NCI-H69 (cell line): ENCODE measurements at regions not wholly inside any gene's neighbourhood (a gene's known extent, or its start where the extent isn't known, plus 50 kb on each side); places are given as distances from the start of the nearest gene placed in this dataset.
"Not testable (repeated sequence)": the region's sequence is repeated elsewhere in the genome, so short reads cannot be mapped to it uniquely, and the experiment has no call there.

ENCODE experiments used
- DNase-seq: peaks from one replicate; lab custom pipeline; 2025; lab: John Stamatoyannopoulos, UW

DNA sequence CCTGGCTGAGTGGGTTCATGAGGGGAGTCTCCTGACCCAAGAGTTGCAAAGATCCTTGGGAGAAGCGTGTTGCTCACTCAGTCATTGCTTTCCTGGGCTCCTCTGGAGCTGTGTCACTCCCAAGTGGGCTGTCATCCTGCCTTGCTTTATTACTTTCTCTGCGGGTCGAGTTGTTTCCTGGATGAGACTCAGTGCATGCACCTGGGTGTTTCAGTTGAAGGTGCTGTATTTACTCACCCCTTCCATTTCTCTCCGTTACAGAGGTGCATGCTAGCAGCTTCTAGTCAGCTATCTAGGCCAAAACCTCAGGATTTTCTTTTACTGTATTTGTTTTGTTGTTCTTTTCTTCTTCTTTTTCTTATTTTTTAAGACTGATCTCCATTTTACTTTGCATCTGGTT, 785.5 kb upstream of the EDIL3 start:
- peak; percentile 68 for DNase-seq

DNA sequence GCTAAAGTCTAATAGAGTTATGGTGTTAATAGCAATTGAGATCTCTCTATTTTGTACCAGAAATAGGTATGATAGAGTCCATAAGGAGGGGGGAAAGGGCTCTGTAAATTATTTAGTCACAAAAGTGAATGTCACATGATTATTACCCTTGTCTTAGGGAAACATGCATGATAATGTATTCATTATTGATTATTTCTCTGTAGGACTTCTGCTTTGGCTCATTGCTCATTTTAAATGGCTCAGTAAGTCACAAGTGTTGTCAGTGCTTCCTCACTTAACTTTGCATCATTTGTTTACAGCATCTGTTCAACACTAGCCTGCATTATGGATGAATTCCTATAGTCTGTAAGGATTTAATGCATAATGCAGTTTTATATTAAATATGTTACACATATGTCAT, 788.8 kb upstream of the EDIL3 start:
- no peak for DNase-seq

DNA sequence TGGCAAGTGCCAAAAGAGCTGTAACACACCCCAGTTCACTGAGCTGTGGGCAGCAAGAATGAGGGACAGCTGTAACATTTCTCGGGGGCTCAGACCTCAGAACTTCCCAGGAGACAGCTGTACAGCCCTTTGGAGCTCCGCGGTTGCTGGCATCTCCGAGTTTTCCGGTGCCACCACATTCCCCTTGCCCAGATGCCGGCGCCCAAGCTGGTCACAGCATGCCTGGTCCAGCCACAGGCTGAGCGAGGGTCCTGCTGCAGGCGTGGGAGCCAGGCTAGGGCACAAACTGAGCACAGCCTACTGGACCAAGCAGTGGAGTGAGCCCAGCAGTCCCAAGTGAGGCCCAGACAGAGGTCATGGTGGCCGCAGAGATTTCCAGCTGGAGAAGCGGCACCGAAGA, 797.7 kb upstream of the EDIL3 start:
- DNase-seq = no peak

DNA sequence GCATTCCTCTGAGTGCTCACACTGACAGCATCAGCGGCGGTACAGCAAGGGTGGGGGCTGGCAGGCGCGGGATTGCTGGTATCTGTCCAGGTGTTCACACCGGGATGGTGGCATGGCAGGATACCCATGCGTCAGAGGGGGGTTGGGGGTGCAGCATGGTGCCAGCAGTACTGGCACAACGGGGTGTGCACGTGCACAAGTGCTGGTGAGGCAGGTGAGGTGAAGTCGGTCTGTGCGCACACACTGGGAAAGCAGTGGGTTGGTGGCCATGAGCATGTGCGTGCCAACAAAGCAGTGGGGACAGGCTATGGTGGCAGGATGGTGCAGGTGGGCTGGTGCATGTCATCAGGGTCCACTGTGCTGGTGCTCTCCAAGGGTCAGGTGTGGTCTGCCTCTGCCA, 819.6 kb upstream of the EDIL3 start:
- no peak for DNase-seq

DNA sequence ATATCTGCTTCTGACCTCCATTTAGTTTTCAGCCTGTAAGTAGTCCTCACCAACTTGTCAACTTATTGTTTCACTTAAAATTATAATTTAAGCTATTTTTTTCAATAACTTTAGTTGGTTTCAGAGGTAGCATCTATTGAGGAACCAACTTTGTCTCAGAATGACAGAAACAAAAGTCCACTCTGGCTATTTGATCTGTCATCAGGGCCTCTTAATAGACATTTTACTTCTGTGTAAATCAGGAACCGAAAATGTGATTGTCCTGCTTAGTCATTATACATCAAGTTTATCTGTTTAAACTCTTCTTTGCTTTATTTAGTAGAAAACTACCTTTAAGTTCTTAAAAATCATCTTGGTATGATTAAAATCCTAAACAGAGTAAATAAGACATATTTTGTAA, 820.8 kb upstream of the EDIL3 start:
- DNase-seq = no peak

DNA sequence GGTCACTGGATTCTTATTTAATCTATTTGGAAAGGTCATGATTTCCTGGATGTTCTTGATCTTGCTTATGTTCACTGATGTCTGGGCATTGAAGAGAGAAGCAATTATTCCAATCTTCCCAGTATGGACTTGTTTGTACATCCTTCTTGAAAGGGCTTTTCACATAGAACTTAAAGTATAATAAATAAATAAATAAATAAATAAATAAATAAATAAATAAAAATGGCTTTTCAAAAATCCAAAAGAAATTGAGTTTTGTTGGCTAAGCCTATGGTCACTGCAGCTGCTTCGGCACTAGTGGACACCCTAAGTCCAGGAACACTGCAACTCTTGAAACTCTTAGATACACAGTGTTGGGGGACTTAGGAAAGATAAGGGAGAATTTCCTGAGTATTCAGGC, 840.7 kb upstream of the EDIL3 start:
- DNase-seq = no peak

DNA sequence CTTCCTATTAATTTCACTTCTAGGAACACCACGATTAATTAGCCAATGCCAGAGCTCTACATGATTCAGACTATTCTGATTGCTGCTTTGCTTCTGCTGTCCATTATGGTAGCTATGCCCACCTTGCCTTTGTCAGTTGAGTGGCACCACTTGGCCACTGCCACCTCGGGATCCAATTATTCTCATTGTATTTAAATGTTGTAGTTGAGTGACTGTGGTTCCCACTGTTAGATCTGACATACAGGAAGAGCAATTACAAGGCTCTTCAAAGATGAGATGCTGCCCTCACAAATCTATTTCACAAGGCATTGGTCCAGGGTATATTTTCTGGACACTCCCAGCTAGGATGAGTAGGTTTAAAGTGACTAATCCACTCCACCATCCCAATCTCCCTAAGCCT, 864.5 kb upstream of the EDIL3 start:
- DNase-seq = no peak

DNA sequence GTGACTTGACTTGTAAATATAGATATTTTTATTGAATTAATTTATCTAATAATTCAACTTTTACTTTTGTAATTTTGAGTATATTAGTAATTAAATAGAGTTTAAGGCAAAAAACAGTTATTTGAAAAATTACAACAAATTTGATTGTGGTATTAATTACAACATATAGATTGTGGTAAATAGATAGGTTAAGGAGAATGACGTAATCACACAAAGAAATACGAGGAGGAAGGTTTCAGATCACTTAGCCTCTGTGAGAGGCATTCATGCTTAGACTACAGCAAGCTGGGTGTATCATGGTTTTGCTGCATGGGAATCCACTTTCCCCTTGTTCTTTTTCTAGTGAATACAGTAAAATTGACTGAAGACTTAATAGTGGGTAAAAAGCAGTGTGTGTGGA, 878.4 kb upstream of the EDIL3 start:
- peak; percentile 36 for DNase-seq

DNA sequence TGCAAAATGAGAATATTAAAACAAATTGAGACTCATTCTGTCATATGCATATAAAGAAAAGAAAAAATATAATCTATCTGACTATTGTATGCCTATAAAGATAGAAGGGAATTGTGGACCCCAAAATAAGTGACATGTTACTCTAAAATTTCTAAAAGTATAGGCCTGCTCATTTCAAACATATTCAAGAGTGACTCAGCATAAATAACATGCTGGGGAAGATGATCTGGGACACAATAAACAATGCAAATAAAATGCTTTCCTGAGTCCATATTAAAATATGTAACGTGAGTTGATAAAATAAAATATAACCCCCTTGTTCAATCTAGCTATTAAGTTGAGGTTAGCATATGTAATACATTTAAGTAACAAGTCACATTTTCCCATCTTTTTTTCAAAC, 882.0 kb upstream of the EDIL3 start:
- no peak for DNase-seq

DNA sequence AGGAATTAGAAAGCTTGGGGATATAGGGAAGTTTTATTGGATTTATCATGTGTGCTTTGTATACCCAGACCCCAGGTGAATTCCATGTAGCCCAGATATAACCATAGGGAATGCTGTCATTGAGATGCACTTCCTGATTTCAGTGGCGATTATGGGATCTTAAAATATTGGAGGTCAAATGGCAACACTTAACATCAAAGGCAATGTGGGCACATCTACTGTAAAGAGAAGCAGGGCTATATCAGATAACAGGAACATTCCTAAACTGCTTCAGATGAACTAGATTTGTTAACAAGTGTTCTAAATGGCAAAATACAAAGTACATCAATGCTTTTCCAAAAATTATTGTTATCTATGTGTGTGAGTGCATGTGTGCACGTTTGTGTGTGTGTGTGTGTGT, 883.5 kb upstream of the EDIL3 start:
- no peak for DNase-seq

DNA sequence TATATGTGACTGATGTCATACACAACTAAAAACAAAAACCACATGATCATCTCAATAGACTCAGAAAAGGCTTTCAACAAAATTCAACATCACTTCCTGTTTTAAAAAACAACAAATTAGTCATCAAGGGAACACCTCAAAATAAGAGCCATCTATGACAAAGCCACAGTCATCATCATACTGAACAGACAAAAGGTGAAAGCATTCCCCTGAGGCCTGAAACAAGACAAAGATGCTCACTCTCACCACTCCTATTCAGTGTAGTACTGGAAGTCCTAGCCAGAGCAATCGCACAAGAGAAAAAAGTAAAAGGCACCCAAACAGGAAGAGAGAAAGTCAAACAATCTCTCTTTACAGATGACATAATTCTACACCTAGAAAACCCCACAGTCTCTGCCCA, 893.5 kb upstream of the EDIL3 start:
- DNase-seq = peak; percentile 10

DNA sequence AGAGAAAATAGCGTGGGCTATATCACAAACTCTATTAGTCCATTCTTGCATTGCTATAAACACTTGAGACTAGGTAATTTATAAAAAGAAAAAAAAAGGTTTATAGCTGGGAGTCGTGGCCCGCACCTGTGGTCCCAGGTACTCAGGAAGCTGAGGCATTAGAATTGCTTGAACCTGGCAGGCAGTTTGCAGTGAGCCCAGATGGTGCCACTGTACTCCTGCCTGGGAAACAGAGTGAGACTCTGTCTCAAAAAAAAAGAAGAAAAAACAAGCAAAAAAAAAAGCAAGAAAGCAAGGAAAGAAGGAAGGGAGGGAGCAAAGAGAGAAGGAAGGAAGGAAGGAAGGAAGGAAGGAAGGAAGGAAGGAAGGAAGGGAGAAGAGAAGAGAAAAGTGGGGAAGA, 904.2 kb upstream of the EDIL3 start:
- no peak for DNase-seq

DNA sequence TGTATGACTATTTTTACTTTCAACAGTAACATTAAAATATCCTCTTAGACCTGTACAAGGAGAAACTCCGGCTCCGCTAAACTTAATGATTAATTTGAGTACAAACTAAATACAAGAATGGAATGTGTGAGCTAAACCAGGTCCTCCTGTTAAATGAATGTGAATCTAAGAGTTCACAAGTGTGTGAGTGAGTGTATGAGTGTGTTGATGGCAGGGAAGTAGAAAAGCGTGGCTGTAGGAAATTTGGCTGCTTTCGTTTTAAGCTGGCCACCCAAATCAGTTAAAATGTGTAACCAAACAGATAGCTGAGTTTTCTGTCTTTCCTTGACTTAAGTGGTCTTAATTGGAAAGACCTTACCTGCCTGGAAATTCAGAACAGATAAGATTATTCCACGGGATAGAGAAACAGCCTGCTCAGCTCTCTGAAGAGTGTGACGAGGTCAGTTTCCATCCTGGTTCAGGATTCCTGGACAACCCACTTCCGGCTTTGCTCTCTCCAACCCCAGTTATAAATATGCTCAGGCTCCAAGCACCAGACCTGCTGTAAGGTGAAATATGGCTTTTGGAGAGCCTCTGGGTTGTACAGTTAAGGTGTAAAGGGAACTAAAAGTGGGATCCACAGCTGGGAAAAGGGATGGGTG, 908.6 kb upstream of the EDIL3 start:
- DNase-seq = no peak

DNA sequence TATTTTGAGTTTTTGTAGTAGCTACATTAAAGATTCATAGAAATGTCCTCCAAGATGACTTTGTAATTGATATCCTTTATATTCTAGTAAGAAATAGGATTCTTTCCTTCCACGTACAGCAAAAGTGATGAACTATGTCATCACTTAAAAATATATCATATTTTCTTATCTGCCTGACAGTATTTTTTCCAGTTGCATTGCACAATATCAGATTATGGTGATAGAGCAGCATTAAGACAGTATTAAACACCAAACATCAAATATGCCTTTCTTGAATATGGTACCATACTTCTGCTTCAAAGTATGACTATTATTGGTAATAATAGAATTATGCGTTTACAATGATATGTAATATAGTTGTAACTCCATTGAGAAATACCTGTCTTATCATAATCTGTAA, 919.8 kb upstream of the EDIL3 start:
- DNase-seq = no peak

DNA sequence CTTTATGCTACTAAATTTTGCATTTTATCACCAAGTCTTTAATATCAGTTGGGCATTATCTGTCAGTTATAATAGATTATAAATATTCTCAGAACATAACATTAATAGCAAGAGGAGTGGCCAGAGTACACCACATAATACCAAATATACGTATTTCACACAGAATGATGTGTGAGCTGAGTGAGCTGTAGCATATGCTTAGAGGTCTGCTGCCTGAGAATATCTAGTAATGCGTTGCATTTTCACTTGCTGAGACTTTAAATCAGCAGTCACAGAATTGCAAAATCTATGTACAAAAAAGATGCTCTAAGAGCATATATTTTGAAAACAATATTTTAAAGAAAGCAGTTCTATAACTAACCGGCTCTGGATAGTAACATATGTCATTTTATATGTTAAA, 921.1 kb upstream of the EDIL3 start:
- no peak for DNase-seq

DNA sequence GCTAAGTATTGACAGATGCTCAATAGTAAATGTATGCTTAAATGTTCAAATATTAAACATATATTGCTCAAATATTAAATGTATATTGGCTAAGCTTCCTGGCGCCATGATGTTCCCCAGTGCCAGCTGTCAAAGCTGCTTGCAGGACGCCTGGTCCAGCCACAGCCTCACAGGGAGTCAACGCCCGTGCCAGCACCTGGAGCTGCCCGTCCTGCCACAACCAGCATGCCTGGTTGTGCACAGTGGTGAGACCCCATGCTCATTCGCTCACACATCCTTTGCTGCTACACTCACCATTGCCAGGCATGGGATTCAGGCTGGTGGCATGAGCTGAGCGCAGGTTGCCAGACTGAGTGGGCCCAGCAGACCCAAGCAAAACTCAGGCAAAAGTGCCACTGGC, 926.9 kb upstream of the EDIL3 start:
- no peak for DNase-seq

DNA sequence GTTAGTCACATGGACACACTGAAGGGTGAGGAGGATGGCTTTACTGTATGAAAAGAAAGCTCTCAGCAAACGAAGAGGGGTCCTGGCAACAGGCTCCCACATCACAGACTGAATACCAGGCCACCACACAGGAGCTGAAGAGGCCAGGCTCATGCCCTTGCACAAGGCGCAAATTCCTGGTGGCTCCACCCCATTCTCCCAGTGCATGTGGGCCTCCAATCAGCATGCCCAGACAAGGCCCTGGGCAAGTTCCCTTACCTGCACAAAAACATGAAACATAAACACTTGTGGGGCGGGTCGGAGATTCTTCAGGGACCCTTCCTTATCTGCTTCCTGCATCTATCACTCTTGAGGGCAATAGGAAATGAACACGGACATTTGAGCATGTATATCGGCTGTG, 935.8 kb upstream of the EDIL3 start:
- no peak for DNase-seq

DNA sequence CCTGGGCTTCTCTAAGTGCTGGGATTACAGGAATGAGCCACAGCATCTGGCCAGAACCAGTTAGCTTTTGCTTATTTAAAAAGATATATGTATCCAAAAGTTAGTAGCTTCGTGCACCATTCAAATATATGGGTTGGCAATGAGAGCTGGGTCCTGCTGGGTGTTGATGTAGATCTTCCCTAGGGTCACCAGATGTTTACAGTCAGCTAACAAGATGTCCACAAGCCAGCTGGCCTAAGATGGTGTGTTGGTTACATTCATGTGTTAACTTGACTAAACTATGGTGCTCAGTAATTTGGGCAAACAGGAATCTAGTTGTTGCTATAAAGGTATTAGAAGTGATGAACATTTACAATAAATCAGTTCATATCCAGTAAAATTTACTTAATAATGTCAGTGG, 948.6 kb upstream of the EDIL3 start:
- DNase-seq = no peak

DNA sequence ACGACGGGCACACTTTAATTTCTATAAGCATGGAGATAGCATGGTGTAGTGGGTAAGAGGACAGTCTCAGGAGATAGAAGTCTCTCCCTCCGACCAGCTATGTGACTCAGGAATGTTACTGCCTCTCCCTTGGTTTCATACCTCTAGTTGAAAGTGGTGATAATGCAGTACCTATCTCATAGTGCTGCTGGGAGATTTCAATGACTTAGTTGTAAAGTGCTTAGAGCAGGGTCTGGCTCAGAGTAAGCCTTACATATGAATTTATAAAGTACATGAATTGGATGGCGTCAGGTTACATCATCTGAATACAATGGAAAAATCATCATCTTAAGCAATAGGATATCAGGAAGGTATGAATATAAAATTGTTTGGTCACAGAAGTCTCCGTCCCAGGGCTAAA, 952.8 kb upstream of the EDIL3 start:
- DNase-seq = no peak

DNA sequence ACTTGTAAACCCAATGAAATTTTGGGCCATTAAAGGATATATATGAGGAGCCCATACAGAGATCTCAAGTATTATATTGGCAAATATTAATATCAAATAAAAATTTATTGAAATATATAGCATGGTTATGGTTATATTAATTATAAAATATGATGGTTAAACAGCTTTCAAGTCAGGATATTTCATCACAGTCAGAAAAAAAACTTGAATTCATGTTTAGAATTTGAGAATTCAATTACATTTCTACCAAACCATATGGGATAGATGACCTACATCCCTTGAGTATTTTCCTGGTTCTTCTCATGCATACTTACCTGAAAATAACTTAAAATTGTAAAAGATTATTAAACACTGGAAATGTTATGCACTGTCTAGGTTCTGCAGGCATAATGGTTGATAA, 956.1 kb upstream of the EDIL3 start:
- DNase-seq = no peak

DNA sequence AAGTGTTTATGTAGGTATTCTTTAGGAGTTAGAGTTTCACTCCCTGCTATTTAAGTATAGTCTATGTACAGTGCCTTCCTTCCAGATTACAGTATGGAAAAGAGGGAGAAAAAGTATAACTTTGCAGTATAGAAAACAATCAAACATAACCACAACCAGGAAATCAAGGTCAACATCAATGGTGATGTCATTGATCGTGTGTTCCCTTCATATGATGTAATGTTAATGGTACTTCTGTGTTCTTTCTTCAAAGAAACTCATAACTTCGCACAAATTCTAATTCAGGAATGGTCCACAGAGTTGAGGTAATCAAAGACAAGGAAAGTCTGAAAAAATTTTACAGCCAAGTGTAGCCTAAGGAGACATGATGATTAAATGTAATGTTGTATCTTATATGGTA, 961.1 kb upstream of the EDIL3 start:
- no peak for DNase-seq

DNA sequence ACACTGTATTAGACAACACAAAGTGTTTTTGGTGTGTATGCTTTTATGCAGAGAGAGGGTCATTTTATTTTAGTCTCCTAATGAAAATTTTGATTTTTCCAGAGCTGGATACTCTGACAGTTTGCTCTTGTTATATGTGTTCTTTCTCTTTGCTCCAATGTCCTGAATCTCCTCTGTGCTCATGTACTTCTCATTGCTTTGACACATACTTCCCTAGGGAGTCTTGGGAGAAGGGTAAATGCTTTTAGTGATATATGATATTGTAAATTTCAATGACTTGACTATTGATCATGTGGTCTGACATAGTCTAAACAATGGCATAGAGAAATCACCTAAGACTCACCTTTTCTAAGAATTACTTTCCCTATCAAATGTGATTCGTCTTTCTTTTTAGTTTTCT, 972.6 kb upstream of the EDIL3 start:
- DNase-seq = peak; percentile 65

DNA sequence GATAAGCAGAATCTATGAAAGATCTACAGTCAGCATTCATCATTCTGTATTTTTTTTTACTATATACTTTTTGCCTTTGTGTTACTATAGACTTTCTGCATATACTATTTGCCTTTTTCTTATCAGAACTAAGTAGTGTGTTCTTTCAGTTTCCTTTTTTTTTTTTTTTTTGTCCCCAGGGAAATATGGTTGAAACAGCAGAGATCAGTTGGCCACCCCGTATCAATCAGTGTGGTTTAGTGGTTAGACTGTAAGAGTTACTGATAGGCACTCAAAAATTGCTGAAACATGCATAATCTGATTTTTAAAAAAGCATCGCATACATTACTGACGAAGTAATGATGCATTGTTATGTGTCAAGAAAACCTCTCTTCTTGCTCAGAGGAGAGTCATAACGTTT, 990.8 kb upstream of the EDIL3 start:
- DNase-seq = no peak

DNA sequence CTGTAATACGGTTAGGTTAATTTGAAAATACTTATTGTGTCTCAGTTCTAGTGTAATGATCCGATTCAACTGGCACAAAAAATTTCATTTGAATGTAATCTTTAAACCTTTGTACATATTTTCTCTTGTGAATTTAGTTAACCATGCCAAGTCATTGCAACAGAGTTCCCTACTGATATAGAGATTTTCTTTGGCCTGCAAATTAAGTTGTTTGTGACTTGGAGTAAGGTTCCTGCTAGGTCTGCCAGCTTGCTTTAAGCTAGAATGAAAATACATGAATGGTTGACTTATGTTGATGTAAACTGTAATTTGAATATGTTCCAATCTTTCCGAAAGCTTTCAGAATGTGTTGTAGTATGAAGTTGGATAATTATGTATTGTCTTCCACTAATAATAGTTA, 1004.1 kb upstream of the EDIL3 start:
- DNase-seq = peak; percentile 31

DNA sequence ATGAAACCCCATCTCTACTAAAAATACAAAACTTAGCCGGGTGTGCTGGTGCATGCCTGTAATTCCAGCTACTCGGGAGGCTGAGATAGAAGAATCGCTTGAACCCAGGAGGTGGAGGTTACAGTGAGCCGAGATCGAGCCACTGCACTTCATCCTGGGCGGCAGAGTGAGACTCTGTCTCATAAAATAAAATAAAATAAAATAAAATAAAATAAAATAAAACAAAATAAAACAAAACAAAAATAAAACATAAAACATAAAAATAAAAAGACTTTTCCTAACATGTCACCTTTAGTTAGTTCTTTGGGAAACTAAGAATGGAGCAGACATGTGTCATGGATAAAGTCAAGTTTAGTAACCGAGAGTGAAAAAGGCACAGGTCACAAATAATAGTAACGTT, 1007.6 kb upstream of the EDIL3 start:
- DNase-seq = not testable (repeated sequence)
